Keratinocyte (primary cell): ENCODE measurements at regions not wholly inside any gene's neighbourhood (a gene's known extent, or its start where the extent isn't known, plus 50 kb on each side); places are given as distances from the start of the nearest gene placed in this dataset.

Experiments
- DNase-seq: peaks from one replicate; pipeline ENCODE4 v3.0.0-alpha.2; 2011; ENCODE audit warnings: low read depth, missing footprints, low spot score
- FAIRE-seq: peaks from 2 replicates; lab custom pipeline; 2011; peaks lifted over from hg19 to GRCh38; lab: Jason Lieb, UNC
- H2AFZ ChIP-seq: 2 replicates; pipeline ENCODE4 v1.6.0; 2012; ENCODE audit warnings: low read length, control low read depth, inconsistent platforms; ENCODE audit not compliant: control insufficient read depth
- H3K27ac ChIP-seq: 2 replicates; pipeline ENCODE4 v1.5.1; 2011; ENCODE audit warnings: low read length; ENCODE audit not compliant: control insufficient read depth, insufficient read depth
- H3K27me3 ChIP-seq: 3 replicates; pipeline ENCODE4 v1.6.0; 2011; ENCODE audit warnings: low read length; ENCODE audit not compliant: control insufficient read depth, insufficient read depth; ENCODE audit errors: extremely low read depth
- H3K36me3 ChIP-seq, 2 experiments: 2 replicates in 1 of 2; 3 replicates in 1 of 2; pipeline ENCODE4 v1.5.1; 2011; ENCODE audit warnings: low read length in 2 of 2, mild to moderate bottlenecking in 1 of 2; ENCODE audit not compliant: control insufficient read depth in 2 of 2, insufficient read depth in 2 of 2; ENCODE audit errors: extremely low read depth in 1 of 2
- H3K4me1 ChIP-seq: 3 replicates; pipeline ENCODE4 v1.5.1; 2011; ENCODE audit warnings: low read length; ENCODE audit not compliant: control insufficient read depth, insufficient read depth; ENCODE audit errors: extremely low read depth
- H3K4me2 ChIP-seq: 3 replicates; pipeline ENCODE4 v1.6.0; 2011; ENCODE audit warnings: low read depth, low read length; ENCODE audit not compliant: control insufficient read depth, insufficient read depth; ENCODE audit errors: extremely low read depth
- H3K4me3 ChIP-seq, 3 experiments: fragments of 200-600 bp in 1 of 3; sonication (generic) in 1 of 3; 2 replicates in 2 of 3; 3 replicates in 1 of 3; pipeline ENCODE4 v1.5.1; 2011 to 2016; ENCODE audit warnings: low read length in 3 of 3, mild to moderate bottlenecking in 3 of 3, control low read depth in 2 of 3, inconsistent platforms in 1 of 3, low read depth in 1 of 3, mixed read lengths in 1 of 3, mixed run types in 1 of 3, moderate library complexity in 1 of 3; ENCODE audit not compliant: control insufficient read depth in 2 of 3, insufficient read depth in 2 of 3; ENCODE audit errors: extremely low read depth in 1 of 3
- H3K79me2 ChIP-seq: 2 replicates; pipeline ENCODE4 v1.6.0; 2012; ENCODE audit warnings: low read length; ENCODE audit not compliant: control insufficient read depth, insufficient read depth
- H3K9ac ChIP-seq: 3 replicates; pipeline ENCODE4 v1.6.0; 2011; ENCODE audit warnings: low read length; ENCODE audit not compliant: control insufficient read depth, insufficient read depth; ENCODE audit errors: extremely low read depth
- H3K9me1 ChIP-seq: 3 replicates; pipeline ENCODE4 v1.6.0; 2011; ENCODE audit warnings: low read length; ENCODE audit not compliant: control insufficient read depth, insufficient read depth; ENCODE audit errors: extremely low read depth
- H3K9me3 ChIP-seq: 2 replicates; pipeline ENCODE4 v1.5.1; 2012; ENCODE audit warnings: low read depth, low read length; ENCODE audit not compliant: control insufficient read depth
- H4K20me1 ChIP-seq: 3 replicates; pipeline ENCODE4 v1.6.0; 2011; ENCODE audit warnings: low read length; ENCODE audit not compliant: control insufficient read depth, insufficient read depth; ENCODE audit errors: extremely low read depth
- EZH2 ChIP-seq: IDR thresholded peaks from one replicate; pipeline ENCODE4 v1.6.1; 2012; ENCODE audit warnings: inconsistent platforms, mild to moderate bottlenecking, low read length, moderate library complexity
- dilution Hi-C: fragments of 300-500 bp; cut with MboI; formaldehyde crosslinking; loops from one replicate; pipeline ENCODE4 v1.7.0; 2020; ENCODE audit warnings: low sequenced_read_pairs; ENCODE audit not compliant: extremely low pct_ligation_motif_present
- TF ChIP-seq, protein P1 (sequence below), 3 experiments: IDR thresholded peaks in 1 of 3; conservative IDR thresholded peaks in 1 of 3; optimal IDR thresholded peaks in 1 of 3; 2 replicates in 2 of 3; 3 replicates in 1 of 3; pipeline versions ENCODE3 to v1.5.1; 2011; ENCODE audit warnings: low read length in 3 of 3, mild to moderate bottlenecking in 3 of 3, moderate library complexity in 2 of 3, control low read depth in 1 of 3, inconsistent platforms in 1 of 3; ENCODE audit not compliant: insufficient read depth in 2 of 3; ENCODE audit errors: extremely low read depth in 1 of 3

DNA sequence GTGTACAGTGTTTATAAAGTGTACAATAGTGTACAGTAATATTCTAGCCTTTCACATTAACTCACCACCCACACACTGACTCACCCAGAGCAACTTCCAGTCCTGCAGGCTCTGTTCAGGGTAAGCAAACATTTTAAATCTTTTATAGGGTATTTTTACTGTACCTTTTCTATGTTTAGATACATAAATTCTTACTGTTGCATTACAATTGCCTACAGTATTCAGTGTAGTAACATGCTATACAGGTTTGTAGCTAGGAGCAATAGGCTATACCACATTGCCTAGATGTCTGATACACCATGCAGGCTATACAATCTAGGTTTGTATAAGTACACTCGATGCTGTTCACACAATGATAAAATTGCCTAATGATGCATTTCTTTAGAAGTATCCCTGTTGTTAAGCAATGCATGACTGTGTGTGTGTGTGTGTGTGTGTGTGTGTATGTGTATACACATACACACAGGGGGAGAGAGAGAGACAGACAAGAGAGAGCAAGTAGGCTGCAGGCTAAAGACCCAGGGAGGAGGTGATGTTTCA, 72.5 kb upstream of the PRR23C start:
- Histone ChIP-seq H4K20me1 (no peaks in the 10 kb centered on the region), H3K36me3 (no peaks in the 10 kb centered on the region), H3K27me3 (peaks cover 14% of the 10 kb centered on the region), H3K4me1 (no peaks in the 10 kb centered on the region), H3K79me2 (no peaks in the 10 kb centered on the region), H3K9me1 (no peaks in the 10 kb centered on the region), H3K9me3 (no peaks in the 10 kb centered on the region), H3K9ac (no peak overlapping the region), H3K4me2 (no peak overlapping the region), H2AFZ (no peak overlapping the region), H3K27ac (no peak overlapping the region), H3K4me3 (no peak overlapping the region)
- no peak for DNase-seq
- TF ChIP-seq, protein P1, sequence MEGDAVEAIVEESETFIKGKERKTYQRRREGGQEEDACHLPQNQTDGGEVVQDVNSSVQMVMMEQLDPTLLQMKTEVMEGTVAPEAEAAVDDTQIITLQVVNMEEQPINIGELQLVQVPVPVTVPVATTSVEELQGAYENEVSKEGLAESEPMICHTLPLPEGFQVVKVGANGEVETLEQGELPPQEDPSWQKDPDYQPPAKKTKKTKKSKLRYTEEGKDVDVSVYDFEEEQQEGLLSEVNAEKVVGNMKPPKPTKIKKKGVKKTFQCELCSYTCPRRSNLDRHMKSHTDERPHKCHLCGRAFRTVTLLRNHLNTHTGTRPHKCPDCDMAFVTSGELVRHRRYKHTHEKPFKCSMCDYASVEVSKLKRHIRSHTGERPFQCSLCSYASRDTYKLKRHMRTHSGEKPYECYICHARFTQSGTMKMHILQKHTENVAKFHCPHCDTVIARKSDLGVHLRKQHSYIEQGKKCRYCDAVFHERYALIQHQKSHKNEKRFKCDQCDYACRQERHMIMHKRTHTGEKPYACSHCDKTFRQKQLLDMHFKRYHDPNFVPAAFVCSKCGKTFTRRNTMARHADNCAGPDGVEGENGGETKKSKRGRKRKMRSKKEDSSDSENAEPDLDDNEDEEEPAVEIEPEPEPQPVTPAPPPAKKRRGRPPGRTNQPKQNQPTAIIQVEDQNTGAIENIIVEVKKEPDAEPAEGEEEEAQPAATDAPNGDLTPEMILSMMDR (optimal IDR thresholded peaks at IDR 0.05 in 1 of 3, IDR thresholded peaks at IDR 0.05 in 1 of 3, conservative IDR thresholded peaks at IDR 0.05 in 1 of 3; ENCODE audit: extremely low read depth in 1 of 3, insufficient read depth in 2 of 3, low read length in 3 of 3), result no peak
- no peak for TF ChIP-seq EZH2
- FAIRE-seq, result no peak
- dilution Hi-C loops, result loop anchor here (10.0 to 25.0 kb wide), 2 partner anchors 48 to 195 kb away; no protein-coding TSS in a partner anchor

DNA sequence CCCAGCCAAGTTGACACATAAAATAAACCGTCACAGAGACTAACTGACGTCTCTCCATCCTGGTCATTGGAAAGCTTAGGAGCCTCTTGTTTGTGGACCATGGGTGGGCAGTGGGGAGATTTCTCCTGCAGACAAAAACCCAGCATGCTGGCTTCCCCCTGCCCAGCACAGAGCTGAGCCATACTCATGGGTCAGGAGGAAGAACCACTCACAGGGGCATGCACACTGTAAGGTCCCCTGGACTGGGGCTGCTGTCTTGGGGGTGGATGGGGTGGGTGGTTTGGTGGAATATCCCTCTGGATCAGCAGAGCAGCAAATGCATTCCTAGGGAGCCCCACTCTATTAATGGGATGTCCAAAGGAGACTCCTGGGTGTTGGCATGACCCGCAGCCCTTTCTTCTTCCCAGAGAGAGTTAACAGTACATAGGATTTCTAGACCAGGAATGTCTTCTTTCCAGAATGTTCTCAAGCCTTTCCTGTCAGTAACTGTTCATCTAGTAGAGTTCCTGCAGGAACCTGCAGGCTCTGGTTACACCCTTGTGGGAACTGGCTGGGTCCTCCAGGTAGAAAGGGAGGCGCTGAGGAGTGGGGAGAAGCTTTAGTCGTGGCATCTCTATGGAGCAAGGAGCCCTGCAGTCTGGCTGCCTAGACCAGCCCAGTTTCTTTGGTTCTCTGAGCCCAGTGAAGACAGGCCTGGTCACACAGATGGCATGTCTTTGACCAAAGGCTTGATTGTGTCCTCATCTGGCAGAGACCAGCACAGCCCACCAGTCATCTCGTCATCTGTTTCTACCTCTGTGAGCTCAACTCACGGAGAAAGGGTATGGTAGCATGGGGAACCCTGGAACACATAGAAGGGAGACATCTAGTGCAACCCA, 73.4 kb upstream of the PRR23C start:
- Histone ChIP-seq H3K27ac (no peak overlapping the region), H2AFZ (no peak overlapping the region), H3K9me1 (no peaks in the 10 kb centered on the region), H3K4me1 (no peaks in the 10 kb centered on the region), H3K9me3 (no peaks in the 10 kb centered on the region), H3K36me3 (no peaks in the 10 kb centered on the region), H3K79me2 (no peaks in the 10 kb centered on the region), H4K20me1 (no peaks in the 10 kb centered on the region), H3K4me2 (no peak overlapping the region), H3K27me3 (peaks cover 14% of the 10 kb centered on the region), H3K4me3 (no peak overlapping the region), H3K9ac (no peak overlapping the region)
- TF ChIP-seq, protein P1 (optimal IDR thresholded peaks at IDR 0.05 in 1 of 3, IDR thresholded peaks at IDR 0.05 in 1 of 3, conservative IDR thresholded peaks at IDR 0.05 in 1 of 3; ENCODE audit: extremely low read depth in 1 of 3, insufficient read depth in 2 of 3, low read length in 3 of 3), result no peak
- no peak for TF ChIP-seq EZH2
- DNase-seq (no peak), FAIRE-seq (no peak)
- dilution Hi-C loops, result loop anchor here (10.0 to 25.0 kb wide), 2 partner anchors 47 to 194 kb away; no protein-coding TSS in a partner anchor
